H1 (cell line): ENCODE measurements at regions not wholly inside any gene's neighbourhood (a gene's known extent, or its start where the extent isn't known, plus 50 kb on each side); places are given as distances from the start of the nearest gene placed in this dataset.

ENCODE experiments used
- CTCF ChIA-PET: fragments of 300-600 bp; sonication (Branson Sonifier 250); formaldehyde crosslinking; loops from one replicate; lab custom pipeline; 2021; ENCODE audit not compliant: partially characterized antibody; lab: Charles Lee
- POLR2A ChIA-PET: fragments of 300-600 bp; sonication (Branson Sonifier 250); formaldehyde crosslinking; loops from one replicate; lab custom pipeline; 2021; ENCODE audit warnings: inconsistent platforms; ENCODE audit not compliant: partially characterized antibody; lab: Charles Lee
- DNase-seq, 2 experiments: peaks; one replicate each; pipeline versions ENCODE4 v3.0.0 to v3.0.0-alpha.2; 2010 to 2022; ENCODE audit warnings: low spot score in 2 of 2, low read depth in 1 of 2, mixed read lengths in 1 of 2
- FAIRE-seq: peaks from 2 replicates; lab custom pipeline; 2011; peaks lifted over from hg19 to GRCh38; lab: Jason Lieb, UNC
- H2AFZ ChIP-seq: 2 replicates; pipeline ENCODE4 v1.8.1; 2012; ENCODE audit warnings: low read length, inconsistent platforms
- H2AK5ac ChIP-seq: 2 replicates; pipeline ENCODE4 v1.6.1; 2013; ENCODE audit warnings: low read depth, low read length
- H2BK120ac ChIP-seq: replicated peaks from 2 replicates; pipeline ENCODE3; 2013; ENCODE audit warnings: low read depth, low read length, inconsistent platforms
- H2BK12ac ChIP-seq: 2 replicates; pipeline ENCODE4 v1.6.1; 2013; ENCODE audit warnings: low read depth, low read length
- H2BK15ac ChIP-seq: 2 replicates; pipeline ENCODE4 v1.6.1; 2013; ENCODE audit warnings: low read length
- H2BK20ac ChIP-seq: 2 replicates; pipeline ENCODE4 v1.6.1; 2013; ENCODE audit warnings: low read length
- H2BK5ac ChIP-seq: 2 replicates; pipeline ENCODE4 v1.6.1; 2013; ENCODE audit warnings: low read depth, low read length
- H3K14ac ChIP-seq: 2 replicates; pipeline ENCODE4 v1.6.1; 2013; ENCODE audit warnings: inconsistent platforms; ENCODE audit not compliant: insufficient read length
- H3K18ac ChIP-seq: 2 replicates; pipeline ENCODE4 v1.6.1; 2013; ENCODE audit warnings: low read length; ENCODE audit errors: extremely low read depth
- H3K23ac ChIP-seq: 2 replicates; pipeline ENCODE4 v1.6.1; 2013; ENCODE audit warnings: inconsistent platforms; ENCODE audit not compliant: insufficient read length
- H3K23me2 ChIP-seq: 2 replicates; pipeline ENCODE4 v1.6.1; 2013; ENCODE audit warnings: low read depth, low read length
- H3K27ac ChIP-seq: 2 replicates; pipeline ENCODE4 v1.6.1; 2011; ENCODE audit warnings: low read depth, low read length, inconsistent platforms
- H3K27me3 ChIP-seq, 4 experiments: replicated peaks in 1 of 4; 1 replicate in 1 of 4; 2 replicates in 3 of 4; pipeline versions ENCODE4 v1.6.1 to v1.8.1; 2011 to 2013; ENCODE audit warnings: low read length in 3 of 4, mild to moderate bottlenecking in 3 of 4, inconsistent platforms in 2 of 4, mixed read lengths in 2 of 4, moderate library complexity in 1 of 4; ENCODE audit not compliant: control insufficient read depth in 3 of 4, insufficient read depth in 3 of 4; ENCODE audit errors: extremely low read depth in 1 of 4
- H3K36me3 ChIP-seq, 4 experiments: 2 replicates each; pipeline versions ENCODE4 v1.6.1 to v1.8.1; 2011 to 2013; ENCODE audit warnings: mild to moderate bottlenecking in 4 of 4, low read length in 3 of 4, moderate library complexity in 2 of 4, control low read depth in 1 of 4, inconsistent platforms in 1 of 4; ENCODE audit not compliant: insufficient read depth in 4 of 4, control insufficient read depth in 2 of 4
- H3K4ac ChIP-seq: replicated peaks from 2 replicates; pipeline ENCODE3; 2013; ENCODE audit warnings: low read length, low read depth, mixed read lengths, inconsistent platforms; ENCODE audit not compliant: insufficient read length
- H3K4me1 ChIP-seq, 4 experiments: replicated peaks in 1 of 4; 1 replicate in 1 of 4; 2 replicates in 3 of 4; pipeline versions ENCODE4 v1.6.1 to v1.8.1; 2011 to 2013; ENCODE audit warnings: low read length in 3 of 4, inconsistent platforms in 2 of 4, mixed read lengths in 1 of 4; ENCODE audit not compliant: insufficient read depth in 4 of 4, control insufficient read depth in 3 of 4
- H3K4me2 ChIP-seq, 2 experiments: 2 replicates each; pipeline versions ENCODE4 v1.6.1 to v1.8.1; 2011 to 2013; ENCODE audit warnings: low read depth in 2 of 2, low read length in 2 of 2, control low read depth in 1 of 2, inconsistent platforms in 1 of 2, mild to moderate bottlenecking in 1 of 2; ENCODE audit not compliant: insufficient read depth in 1 of 2
- H3K4me3 ChIP-seq, 4 experiments: fragments of 200-600, 300-600 bp in 1 of 4; sonication (generic), shearing (Covaris generic), sonication (Bioruptor Twin) in 1 of 4; 2 replicates each; pipeline versions ENCODE4 v1.5.1 to v1.8.1; 2011 to 2016; ENCODE audit warnings: low read length in 4 of 4, low read depth in 3 of 4, control low read depth in 2 of 4, inconsistent platforms in 2 of 4, mild to moderate bottlenecking in 2 of 4, mixed read lengths in 1 of 4, moderate library complexity in 1 of 4; ENCODE audit not compliant: insufficient read depth in 2 of 4; ENCODE audit errors: extremely low read depth in 1 of 4
- H3K56ac ChIP-seq: replicated peaks from 2 replicates; pipeline ENCODE3; 2013; ENCODE audit warnings: low read depth, mild to moderate bottlenecking, mixed read lengths, low read length, inconsistent platforms; ENCODE audit not compliant: insufficient read length
- H3K79me1 ChIP-seq: 2 replicates; pipeline ENCODE4 v1.6.1; 2013; ENCODE audit warnings: low read depth, low read length, control low read depth
- H3K79me2 ChIP-seq, 2 experiments: 2 replicates each; pipeline versions ENCODE4 v1.6.1 to v1.8.1; 2012 to 2013; ENCODE audit warnings: low read length in 2 of 2, mild to moderate bottlenecking in 2 of 2, inconsistent platforms in 1 of 2; ENCODE audit not compliant: insufficient read depth in 2 of 2, control insufficient read depth in 1 of 2
- H3K9ac ChIP-seq, 4 experiments: replicated peaks in 1 of 4; 1 replicate in 1 of 4; 2 replicates in 3 of 4; pipeline versions ENCODE4 v1.6.1 to v1.8.1; 2011 to 2013; ENCODE audit warnings: low read depth in 3 of 4, low read length in 3 of 4, control low read depth in 2 of 4, mild to moderate bottlenecking in 2 of 4, moderate library complexity in 2 of 4, inconsistent platforms in 1 of 4; ENCODE audit errors: extremely low read depth in 1 of 4
- H3K9me3 ChIP-seq, 2 experiments: 2 replicates each; pipeline versions ENCODE4 v1.6.1 to v1.8.1; 2012 to 2013; ENCODE audit warnings: mild to moderate bottlenecking in 2 of 2, moderate library complexity in 2 of 2, control low read depth in 1 of 2, inconsistent platforms in 1 of 2, low read depth in 1 of 2, low read length in 1 of 2, mixed read lengths in 1 of 2; ENCODE audit not compliant: insufficient read depth in 2 of 2
- H4K20me1 ChIP-seq, 2 experiments: replicated peaks in 1 of 2; 2 replicates each; pipeline versions ENCODE3 to v1.8.1; 2011 to 2013; ENCODE audit warnings: inconsistent platforms in 2 of 2, low read length in 2 of 2, mild to moderate bottlenecking in 1 of 2; ENCODE audit not compliant: insufficient read depth in 2 of 2, control insufficient read depth in 1 of 2
- H4K5ac ChIP-seq: 2 replicates; pipeline ENCODE4 v1.6.1; 2013; ENCODE audit warnings: low read length, low read depth, mixed read lengths, inconsistent platforms; ENCODE audit not compliant: insufficient read length
- H4K8ac ChIP-seq: 2 replicates; pipeline ENCODE4 v1.8.0; 2013; ENCODE audit warnings: mild to moderate bottlenecking, moderate library complexity, low read length, inconsistent platforms; ENCODE audit not compliant: insufficient read depth; ENCODE audit errors: extremely low read depth
- H4K91ac ChIP-seq: replicated peaks from 2 replicates; pipeline ENCODE3; 2013; ENCODE audit warnings: low read length, mixed read lengths, inconsistent platforms; ENCODE audit not compliant: insufficient read length
- EZH2 ChIP-seq: fragments of 200-600 bp; sonication (generic); IDR thresholded peaks from 2 replicates; pipeline ENCODE4 v1.7.1; 2012; ENCODE audit warnings: low read depth, mild to moderate bottlenecking, moderate library complexity, low read length, inconsistent platforms; ENCODE audit not compliant: severe bottlenecking
- JUND ChIP-seq: IDR thresholded peaks from 2 replicates; pipeline ENCODE4 v1.6.1; 2011; ENCODE audit warnings: mild to moderate bottlenecking, improper control_type of control experiment, low read length
- KDM1A ChIP-seq: fragments of 200-600, 300-600 bp; sonication (generic); IDR thresholded peaks from 2 replicates; pipeline ENCODE4 v1.7.1; 2016; ENCODE audit warnings: mild to moderate bottlenecking, low read length, borderline replicate concordance
- NRF1 ChIP-seq: IDR thresholded peaks from 2 replicates; pipeline ENCODE4 v1.6.1; 2011; ENCODE audit warnings: mild to moderate bottlenecking, low read depth, low read length, improper control_type of control experiment
- POU5F1 ChIP-seq: IDR thresholded peaks from 2 replicates; pipeline ENCODE4 v1.6.1; 2011; ENCODE audit warnings: low read depth, mild to moderate bottlenecking, low read length, moderate library complexity
- RBBP5 ChIP-seq: IDR thresholded peaks from 2 replicates; pipeline ENCODE4 v1.7.1; 2012; ENCODE audit warnings: low read depth, mild to moderate bottlenecking, inconsistent platforms, low read length, moderate library complexity, borderline replicate concordance
- RFX5 ChIP-seq: IDR thresholded peaks from 2 replicates; pipeline ENCODE4 v1.6.1; 2011; ENCODE audit warnings: low read depth, low read length, improper control_type of control experiment, borderline replicate concordance
- SP2 ChIP-seq: IDR thresholded peaks from 2 replicates; pipeline ENCODE4 v1.6.1; 2012; ENCODE audit warnings: mild to moderate bottlenecking, low read length, inconsistent platforms
- SRF ChIP-seq: IDR thresholded peaks from 2 replicates; pipeline ENCODE4 v1.6.1; 2011; ENCODE audit warnings: mild to moderate bottlenecking, low read depth, low read length, moderate library complexity
- ZNF274 ChIP-seq: IDR thresholded peaks from 2 replicates; pipeline ENCODE4 v1.7.0; 2012; ENCODE audit warnings: low read length, borderline replicate concordance; ENCODE audit errors: extremely low read depth
- WGBS, 2 experiments: shearing (Covaris generic) in 1 of 2; methylation state at CpG; one replicate each; pipeline versions ENCODE4 v1.1.6 to v1.1.7; 2013 to 2015; ENCODE audit warnings: low lambda C conversion rate in 2 of 2, mixed read lengths in 2 of 2, inconsistent platforms in 1 of 2, low coverage in 1 of 2, missing lambda C conversion rate in 1 of 2; ENCODE audit not compliant: insufficient replicate concordance in 2 of 2, insufficient coverage in 1 of 2, insufficient read length in 1 of 2; ENCODE audit errors: extremely low coverage in 1 of 2, missing lambda C conversion rate in 1 of 2; 5-methylcytosine and 5-hydroxymethylcytosine counted together
- TF ChIP-seq, protein P1 (sequence below): IDR thresholded peaks from 2 replicates; pipeline ENCODE4 v1.6.1; 2011; ENCODE audit warnings: low read length, improper control_type of control experiment

DNA sequence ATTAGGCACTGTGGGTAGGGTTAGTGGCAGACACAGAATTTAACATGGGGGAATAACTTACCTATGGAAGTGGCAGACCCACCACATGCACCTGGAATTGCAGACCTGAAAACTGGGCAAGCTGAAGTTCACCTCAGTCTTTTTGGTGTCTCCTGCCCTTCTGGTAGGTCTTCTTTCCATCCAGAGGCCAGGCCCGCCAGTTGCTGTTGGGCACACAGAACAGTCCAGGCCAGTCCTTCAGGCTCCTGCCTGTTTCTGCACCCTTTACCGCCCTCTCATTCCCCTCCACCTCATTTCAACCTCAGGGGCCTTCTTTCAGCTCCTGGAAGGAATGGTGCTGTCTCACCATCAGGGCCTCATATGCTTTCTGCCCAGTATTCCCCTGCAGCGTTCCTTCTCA is 358.9 kb upstream of the ETAA1 start:
- H3K36me3 ChIP-seq: no peaks in the 10 kb centered on the region
- H3K4ac ChIP-seq: no peak overlapping the region
- CTCF ChIA-PET: interaction anchor here (0.6 to 0.8 kb wide), 2 partner anchors 15 to 20 kb away, joined by 3 read pairs; no protein-coding TSS in a partner anchor
- POLR2A ChIA-PET: no interaction called here
- no peak overlapping the region for H3K14ac ChIP-seq
- no peak overlapping the region for H4K5ac ChIP-seq
- H3K18ac ChIP-seq: no peak overlapping the region
- DNase-seq (no peak), FAIRE-seq (no peak)
- H3K9ac ChIP-seq: no peak overlapping the region
- no peak overlapping the region for H3K4me2 ChIP-seq
- H3K4me1 ChIP-seq: no peaks in the 10 kb centered on the region
- no peak overlapping the region for H3K23ac ChIP-seq
- H2AFZ ChIP-seq: no peak overlapping the region
- H2BK12ac ChIP-seq: no peak overlapping the region
- H4K8ac ChIP-seq: no peak overlapping the region
- H3K27me3 ChIP-seq: no peaks in the 10 kb centered on the region
- H3K23me2 ChIP-seq: no peaks in the 10 kb centered on the region; the same call in 1 of the 2 replicates
- H3K4me3 ChIP-seq: no peak overlapping the region
- H3K79me1 ChIP-seq: no peaks in the 10 kb centered on the region
- no peaks in the 10 kb centered on the region for H3K9me3 ChIP-seq
- H2BK15ac ChIP-seq: no peak overlapping the region
- no peaks in the 10 kb centered on the region for H3K79me2 ChIP-seq
- H2BK20ac ChIP-seq: no peak overlapping the region
- WGBS, 2 experiments: 90% methylated on average over 3 of the region's 3 CpGs; no CpG with 5 or more reads in 1 of the 2 experiments
- H4K20me1 ChIP-seq: no peaks in the 10 kb centered on the region
- H2BK120ac ChIP-seq: no peak overlapping the region
- H3K27ac ChIP-seq: no peak overlapping the region
- no peak overlapping the region for H2BK5ac ChIP-seq
- H3K56ac ChIP-seq: no peak overlapping the region
- no peak overlapping the region for H2AK5ac ChIP-seq
- TF ChIP-seq JUND (no peak), ZNF274 (no peak), KDM1A (no peak), SP2 (no peak), RBBP5 (no peak), RFX5 (no peak), NRF1 (no peak), SRF (no peak), POU5F1 (no peak), EZH2 (no peak)
- TF ChIP-seq, protein P1, sequence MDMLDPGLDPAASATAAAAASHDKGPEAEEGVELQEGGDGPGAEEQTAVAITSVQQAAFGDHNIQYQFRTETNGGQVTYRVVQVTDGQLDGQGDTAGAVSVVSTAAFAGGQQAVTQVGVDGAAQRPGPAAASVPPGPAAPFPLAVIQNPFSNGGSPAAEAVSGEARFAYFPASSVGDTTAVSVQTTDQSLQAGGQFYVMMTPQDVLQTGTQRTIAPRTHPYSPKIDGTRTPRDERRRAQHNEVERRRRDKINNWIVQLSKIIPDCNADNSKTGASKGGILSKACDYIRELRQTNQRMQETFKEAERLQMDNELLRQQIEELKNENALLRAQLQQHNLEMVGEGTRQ: no peak
- no peak overlapping the region for H4K91ac ChIP-seq
